ENCODE measurements at regions not wholly inside any gene's neighbourhood (a gene's known extent, or its start where the extent isn't known, plus 50 kb on each side); places are given as distances from the start of the nearest gene placed in this dataset.

DNA sequence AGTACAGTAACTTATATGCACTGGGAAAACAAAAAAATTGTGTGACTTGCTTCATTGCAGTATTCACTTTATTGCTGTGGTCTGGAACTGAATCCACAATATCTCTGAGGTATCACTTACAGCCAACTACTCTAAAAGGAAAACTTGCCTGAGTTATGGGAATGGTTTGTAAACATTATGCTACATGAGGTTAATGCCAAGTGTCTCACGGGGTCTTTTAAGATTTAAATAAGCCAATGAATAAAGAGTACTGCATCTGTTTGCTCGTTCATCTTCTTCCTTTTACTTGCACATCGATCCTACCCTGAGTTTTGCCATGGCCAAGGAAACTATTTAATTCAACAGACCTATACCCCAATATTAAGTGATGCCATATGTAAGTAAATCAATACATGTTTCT is 72.0 kb upstream of the API5 start:
- DNase-seq (ENCODE audit: low spot score), result no peak

GRCh38 chr11:43242401-43242800 is 69.4 kb upstream of the API5 start:
- peak; percentile 15 for DNase-seq (ENCODE audit: low spot score)

GRCh38 chr11:43243927-43244326 is 67.9 kb upstream of the API5 start:
- no peak for DNase-seq (ENCODE audit: low spot score)

DNA sequence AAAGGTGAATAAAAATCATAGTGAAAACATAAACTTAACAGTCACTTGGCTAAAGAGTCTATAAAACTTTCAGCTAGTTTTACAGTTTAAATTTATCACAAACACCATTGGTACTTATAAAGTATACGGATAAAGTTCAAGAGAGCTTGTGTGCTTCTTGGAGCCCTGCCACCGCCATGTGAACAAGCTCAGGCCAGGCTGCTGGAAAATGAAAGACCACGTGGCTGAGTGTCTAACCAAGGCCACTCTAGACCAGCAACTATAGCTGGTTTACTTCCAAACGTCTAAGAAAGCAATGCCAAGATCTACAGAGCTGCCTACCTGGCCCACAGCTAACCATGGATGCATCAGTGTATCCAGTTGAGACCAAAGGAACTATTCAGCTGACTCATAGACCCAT is 66.3 kb upstream of the API5 start:
- no peak for DNase-seq (ENCODE audit: low spot score)

DNA sequence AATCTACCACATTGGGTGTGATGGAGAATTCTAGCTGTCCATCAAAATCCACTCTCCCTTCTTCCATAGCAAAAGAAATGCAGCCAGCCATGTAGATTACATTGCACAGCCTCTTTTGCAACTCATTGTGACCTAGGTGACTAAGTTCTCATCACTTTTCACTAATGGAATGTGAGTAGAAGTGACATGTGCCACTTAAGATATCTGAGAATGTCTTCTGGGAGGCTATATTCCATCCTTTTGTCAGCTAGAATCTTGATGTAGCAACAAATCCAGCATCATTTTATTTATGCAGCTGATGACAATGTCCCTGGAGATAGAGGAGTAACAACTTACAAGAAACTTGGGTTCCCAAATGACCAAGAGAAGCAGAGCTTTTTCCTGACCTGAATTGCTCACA is 61.5 kb upstream of the API5 start:
- DNase-seq (ENCODE audit: low spot score), result no peak

- DNase-seq (ENCODE audit: low spot score), result no peak
These were observed 50.0 kb upstream of the API5 start for GRCh38 chr11:43261775-43262174.

Data from umbilical cord (tissue), 1 donor.